ENCODE measurements at regions not wholly inside any gene's neighbourhood (a gene's known extent, or its start where the extent isn't known, plus 50 kb on each side); places are given as distances from the start of the nearest gene placed in this dataset.

GRCh38 chr12:89106950-89107349 lies 245.4 kb downstream of the DUSP6 start:
- no peak for TF ChIP-seq CTCF (IDR thresholded peaks at IDR 0.05)
- no peak for DNase-seq (ENCODE audit: extremely low spot score, unreplicated experiment)
- Mint-ChIP-seq H3K36me3 (ENCODE audit: unreplicated experiment) (no peaks in the 10 kb centered on the region), H3K27ac (ENCODE audit: unreplicated experiment) (no peak overlapping the region), H3K9me3 (ENCODE audit: unreplicated experiment) (no peaks in the 10 kb centered on the region), H3K4me3 (ENCODE audit: unreplicated experiment) (no peak overlapping the region), H3K27me3 (ENCODE audit: unreplicated experiment) (no peaks in the 10 kb centered on the region), H3K4me1 (ENCODE audit: unreplicated experiment) (no peaks in the 10 kb centered on the region)

- no peak for TF ChIP-seq CTCF (IDR thresholded peaks at IDR 0.05)
- no peak for DNase-seq (ENCODE audit: extremely low spot score, unreplicated experiment)
- Mint-ChIP-seq H3K36me3 (ENCODE audit: unreplicated experiment) (no peaks in the 10 kb centered on the region), H3K27me3 (ENCODE audit: unreplicated experiment) (no peaks in the 10 kb centered on the region), H3K9me3 (ENCODE audit: unreplicated experiment) (no peaks in the 10 kb centered on the region), H3K27ac (ENCODE audit: unreplicated experiment) (no peak overlapping the region), H3K4me3 (ENCODE audit: unreplicated experiment) (no peak overlapping the region), H3K4me1 (ENCODE audit: unreplicated experiment) (no peaks in the 10 kb centered on the region)
Measured at GRCh38 chr12:89105243-89105642, 247.1 kb downstream of the DUSP6 start.

- no peaks in the 10 kb centered on the region for H3K36me3 Mint-ChIP-seq (ENCODE audit: unreplicated experiment)
- no peak overlapping the region for H3K4me3 Mint-ChIP-seq (ENCODE audit: unreplicated experiment)
- H3K27me3 Mint-ChIP-seq (ENCODE audit: unreplicated experiment): no peaks in the 10 kb centered on the region
- no peaks in the 10 kb centered on the region for H3K9me3 Mint-ChIP-seq (ENCODE audit: unreplicated experiment)
- DNase-seq (ENCODE audit: extremely low spot score, unreplicated experiment): no peak
- H3K4me1 Mint-ChIP-seq (ENCODE audit: unreplicated experiment): peaks cover 3% of the 10 kb centered on the region
- no peak for TF ChIP-seq CTCF (IDR thresholded peaks at IDR 0.05)
- no peak overlapping the region for H3K27ac Mint-ChIP-seq (ENCODE audit: unreplicated experiment)
Measured at GRCh38 chr12:89103831-89104230, 248.5 kb downstream of the DUSP6 start.

- Mint-ChIP-seq H3K27ac (ENCODE audit: unreplicated experiment) (no peak overlapping the region), H3K4me1 (ENCODE audit: unreplicated experiment) (peaks cover 10% of the 10 kb centered on the region)
Measured at GRCh38 chr12:89101440-89101839, 250.9 kb downstream of the DUSP6 start.

GRCh38 chr12:89098441-89099112 lies 253.7 kb downstream of the DUSP6 start:
- DNase-seq (ENCODE audit: extremely low spot score, unreplicated experiment): no peak
- Mint-ChIP-seq H3K4me3 (ENCODE audit: unreplicated experiment) (no peak overlapping the region), H3K27ac (ENCODE audit: unreplicated experiment) (no peak overlapping the region), H3K9me3 (ENCODE audit: unreplicated experiment) (no peaks in the 10 kb centered on the region), H3K27me3 (ENCODE audit: unreplicated experiment) (no peaks in the 10 kb centered on the region), H3K4me1 (ENCODE audit: unreplicated experiment) (peaks cover 10% of the 10 kb centered on the region), H3K36me3 (ENCODE audit: unreplicated experiment) (no peaks in the 10 kb centered on the region)
- TF ChIP-seq CTCF (IDR thresholded peaks at IDR 0.05): no peak

More at GRCh38 chr12:89101440-89101839, 250.9 kb downstream of the DUSP6 start:
- no peak for TF ChIP-seq CTCF (IDR thresholded peaks at IDR 0.05)
- Mint-ChIP-seq H3K4me3 (ENCODE audit: unreplicated experiment) (no peak overlapping the region), H3K27me3 (ENCODE audit: unreplicated experiment) (no peaks in the 10 kb centered on the region), H3K36me3 (ENCODE audit: unreplicated experiment) (no peaks in the 10 kb centered on the region), H3K9me3 (ENCODE audit: unreplicated experiment) (no peaks in the 10 kb centered on the region)
- DNase-seq (ENCODE audit: extremely low spot score, unreplicated experiment): no peak
